ENCODE measurements at regions not wholly inside any gene's neighbourhood (a gene's known extent, or its start where the extent isn't known, plus 50 kb on each side); places are given as distances from the start of the nearest gene placed in this dataset.

DNA sequence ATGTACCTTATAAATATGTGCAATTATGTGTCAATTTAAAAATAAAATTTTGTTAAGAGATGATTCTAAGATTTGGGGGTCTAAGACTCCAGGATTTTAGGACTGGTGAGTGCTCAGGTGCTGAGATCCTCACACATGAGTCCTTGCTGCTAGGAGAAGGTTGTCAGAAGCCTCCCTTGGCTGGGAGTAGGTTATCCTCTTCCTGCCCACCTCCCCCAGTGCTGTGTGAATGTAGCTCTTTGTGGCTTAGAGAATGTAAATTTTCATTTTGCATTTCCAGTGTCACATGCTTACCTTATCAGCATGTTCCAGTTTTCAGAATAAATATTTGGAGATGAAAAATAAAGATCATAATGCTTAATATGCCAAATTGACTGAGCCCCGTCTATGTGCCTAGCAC lies 114.2 kb upstream of the MDM1 start:
- peak overlapping the region; percentile 42 for H3K4me2 ChIP-seq (ENCODE audit: low read depth, low read length, poor library complexity, severe bottlenecking)
- H2AFZ ChIP-seq (ENCODE audit: low read length): no peak overlapping the region
- no peaks in the 10 kb centered on the region for H3K36me3 ChIP-seq (ENCODE audit: insufficient read depth, low read length)
- H4K20me1 ChIP-seq (ENCODE audit: insufficient read depth, low read length, poor library complexity, severe bottlenecking): no peaks in the 10 kb centered on the region
- H3K27me3 ChIP-seq (ENCODE audit: insufficient read depth, low read length, poor library complexity, severe bottlenecking): no peaks in the 10 kb centered on the region
- H3K9ac ChIP-seq (ENCODE audit: low read depth, low read length, poor library complexity, severe bottlenecking): peak overlapping the region; percentile 12
- H3F3A ChIP-seq (ENCODE audit: low read depth): peaks cover 7% of the 10 kb centered on the region
- no peak overlapping the region for H3K4me3 ChIP-seq (ENCODE audit: low read length, poor library complexity, severe bottlenecking)
- no peaks in the 10 kb centered on the region for H3K9me3 ChIP-seq (ENCODE audit: insufficient read depth, low read depth, low read length)
- no peaks in the 10 kb centered on the region for H3K79me2 ChIP-seq (ENCODE audit: insufficient read depth, low read length)
- TF ChIP-seq EZH2phosphoT487 (IDR thresholded peaks at IDR 0.05; ENCODE audit: borderline replicate concordance): no peak
- TF ChIP-seq, protein P1, sequence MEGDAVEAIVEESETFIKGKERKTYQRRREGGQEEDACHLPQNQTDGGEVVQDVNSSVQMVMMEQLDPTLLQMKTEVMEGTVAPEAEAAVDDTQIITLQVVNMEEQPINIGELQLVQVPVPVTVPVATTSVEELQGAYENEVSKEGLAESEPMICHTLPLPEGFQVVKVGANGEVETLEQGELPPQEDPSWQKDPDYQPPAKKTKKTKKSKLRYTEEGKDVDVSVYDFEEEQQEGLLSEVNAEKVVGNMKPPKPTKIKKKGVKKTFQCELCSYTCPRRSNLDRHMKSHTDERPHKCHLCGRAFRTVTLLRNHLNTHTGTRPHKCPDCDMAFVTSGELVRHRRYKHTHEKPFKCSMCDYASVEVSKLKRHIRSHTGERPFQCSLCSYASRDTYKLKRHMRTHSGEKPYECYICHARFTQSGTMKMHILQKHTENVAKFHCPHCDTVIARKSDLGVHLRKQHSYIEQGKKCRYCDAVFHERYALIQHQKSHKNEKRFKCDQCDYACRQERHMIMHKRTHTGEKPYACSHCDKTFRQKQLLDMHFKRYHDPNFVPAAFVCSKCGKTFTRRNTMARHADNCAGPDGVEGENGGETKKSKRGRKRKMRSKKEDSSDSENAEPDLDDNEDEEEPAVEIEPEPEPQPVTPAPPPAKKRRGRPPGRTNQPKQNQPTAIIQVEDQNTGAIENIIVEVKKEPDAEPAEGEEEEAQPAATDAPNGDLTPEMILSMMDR (conservative IDR thresholded peaks at IDR 0.05; ENCODE audit: low read length): no peak
- H3K4me1 ChIP-seq (ENCODE audit: insufficient read depth, low read length, poor library complexity, severe bottlenecking): peaks cover 70% of the 10 kb centered on the region
- H3K9me2 ChIP-seq (replicated peaks; ENCODE audit: low read depth, low read length): no peaks in the 10 kb centered on the region

DNA sequence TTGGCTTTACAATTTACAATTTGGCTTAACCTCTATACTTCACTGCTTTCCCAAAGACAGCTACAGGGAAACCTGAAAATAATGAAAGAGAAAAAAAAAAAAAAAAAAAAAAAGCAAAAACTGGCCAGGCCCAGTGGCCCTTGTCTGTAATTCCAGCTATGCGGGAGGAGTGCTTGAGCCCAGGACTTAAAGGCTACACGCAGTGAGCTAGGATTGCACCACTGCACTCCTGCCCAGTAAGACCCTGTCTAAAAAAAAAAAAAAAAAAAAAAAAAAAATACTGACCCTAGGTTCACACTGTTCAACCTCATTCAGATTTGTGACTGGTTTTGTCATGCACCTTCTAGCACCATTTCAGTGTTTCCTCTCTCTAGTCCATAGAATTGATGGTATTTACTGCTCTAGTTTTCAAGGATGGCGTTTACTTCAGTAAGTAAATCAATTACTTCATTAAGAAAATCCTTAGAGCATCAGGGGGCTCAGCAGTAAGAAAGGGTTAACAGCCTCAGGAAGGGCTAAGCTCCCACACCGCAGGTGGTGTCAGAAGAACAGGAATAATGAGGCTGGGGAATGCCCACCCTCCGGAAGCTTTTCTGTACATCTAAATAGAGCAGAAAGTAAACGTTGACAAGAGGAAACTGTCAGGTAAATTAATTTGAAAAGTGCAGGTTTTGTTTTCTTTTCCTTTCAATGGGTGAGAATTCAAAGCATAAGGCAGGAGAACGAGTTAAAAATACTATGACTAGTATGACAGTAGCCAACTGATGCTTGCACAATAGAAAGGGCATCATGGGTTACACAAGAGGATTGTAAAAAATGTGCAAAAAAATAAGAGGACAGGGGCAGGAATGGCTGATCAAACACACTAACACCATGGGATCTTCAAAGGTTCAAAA lies 115.0 kb upstream of the MDM1 start:
- Histone ChIP-seq H3K4me3 (ENCODE audit: low read length, poor library complexity, severe bottlenecking) (no peak overlapping the region), H3K9me2 (replicated peaks; ENCODE audit: low read depth, low read length) (no peaks in the 10 kb centered on the region), H3K27me3 (ENCODE audit: insufficient read depth, low read length, poor library complexity, severe bottlenecking) (no peaks in the 10 kb centered on the region), H3K79me2 (ENCODE audit: insufficient read depth, low read length) (no peaks in the 10 kb centered on the region), H3F3A (ENCODE audit: low read depth) (peaks cover 7% of the 10 kb centered on the region), H3K4me1 (ENCODE audit: insufficient read depth, low read length, poor library complexity, severe bottlenecking) (peaks cover 70% of the 10 kb centered on the region), H3K9me3 (ENCODE audit: insufficient read depth, low read depth, low read length) (no peaks in the 10 kb centered on the region), H2AFZ (ENCODE audit: low read length) (no peak overlapping the region), H4K20me1 (ENCODE audit: insufficient read depth, low read length, poor library complexity, severe bottlenecking) (no peaks in the 10 kb centered on the region), H3K36me3 (ENCODE audit: insufficient read depth, low read length) (no peaks in the 10 kb centered on the region), H3K9ac (ENCODE audit: low read depth, low read length, poor library complexity, severe bottlenecking) (peak overlapping the region; percentile 12), H3K4me2 (ENCODE audit: low read depth, low read length, poor library complexity, severe bottlenecking) (peak overlapping the region; percentile 42)
- TF ChIP-seq, protein P1 (conservative IDR thresholded peaks at IDR 0.05; ENCODE audit: low read length): no peak
- TF ChIP-seq EZH2phosphoT487 (IDR thresholded peaks at IDR 0.05; ENCODE audit: borderline replicate concordance): no peak

DNA sequence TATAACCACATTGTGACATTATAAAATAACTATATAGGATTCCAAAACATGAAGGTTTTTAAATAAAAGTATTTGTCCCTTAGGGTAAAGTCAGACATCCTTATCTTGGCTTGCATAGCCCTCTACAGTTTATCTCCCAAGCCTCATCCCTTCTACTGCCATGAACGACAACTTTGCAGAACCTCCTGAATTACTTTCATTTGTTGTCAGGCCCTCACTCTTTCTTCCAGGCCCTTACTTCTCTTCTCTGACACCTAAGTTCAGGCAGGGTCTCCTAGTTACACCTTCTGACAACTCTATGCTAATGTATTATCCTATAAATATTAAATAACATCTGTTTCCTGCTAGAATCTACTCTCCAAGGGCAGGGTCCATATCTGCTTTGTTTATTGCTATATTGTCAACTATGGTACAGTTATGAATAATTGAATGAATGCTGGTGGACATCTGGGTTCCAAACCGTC lies 115.7 kb upstream of the MDM1 start:
- peaks cover 7% of the 10 kb centered on the region for H3F3A ChIP-seq (ENCODE audit: low read depth)
- H3K9me2 ChIP-seq (replicated peaks; ENCODE audit: low read depth, low read length): no peaks in the 10 kb centered on the region
- peak overlapping the region; percentile 25 for H3K4me2 ChIP-seq (ENCODE audit: low read depth, low read length, poor library complexity, severe bottlenecking)
- H3K4me1 ChIP-seq (ENCODE audit: insufficient read depth, low read length, poor library complexity, severe bottlenecking): peaks cover 70% of the 10 kb centered on the region
- no peaks in the 10 kb centered on the region for H3K27me3 ChIP-seq (ENCODE audit: insufficient read depth, low read length, poor library complexity, severe bottlenecking)
- peak overlapping the region; percentile 3 for H3K9ac ChIP-seq (ENCODE audit: low read depth, low read length, poor library complexity, severe bottlenecking)
- H3K4me3 ChIP-seq (ENCODE audit: low read length, poor library complexity, severe bottlenecking): no peak overlapping the region
- no peak overlapping the region for H2AFZ ChIP-seq (ENCODE audit: low read length)
- H4K20me1 ChIP-seq (ENCODE audit: insufficient read depth, low read length, poor library complexity, severe bottlenecking): no peaks in the 10 kb centered on the region
- no peaks in the 10 kb centered on the region for H3K79me2 ChIP-seq (ENCODE audit: insufficient read depth, low read length)
- TF ChIP-seq, protein P1 (conservative IDR thresholded peaks at IDR 0.05; ENCODE audit: low read length): no peak
- TF ChIP-seq EZH2phosphoT487 (IDR thresholded peaks at IDR 0.05; ENCODE audit: borderline replicate concordance): no peak
- no peaks in the 10 kb centered on the region for H3K36me3 ChIP-seq (ENCODE audit: insufficient read depth, low read length)
- H3K9me3 ChIP-seq (ENCODE audit: insufficient read depth, low read depth, low read length): no peaks in the 10 kb centered on the region

All from Loucy (cell line).